ENCODE measurements at regions not wholly inside any gene's neighbourhood (a gene's known extent, or its start where the extent isn't known, plus 50 kb on each side); places are given as distances from the start of the nearest gene placed in this dataset.

GRCh38 chr2:35185861-35186412 is 1169.6 kb upstream of the CRIM1 start (continued):
- TF ChIP-seq CHD7 (IDR thresholded peaks at IDR 0.05; ENCODE audit: insufficient replicate concordance, low read length) = no peak
- no peak for TF ChIP-seq CBX5 (IDR thresholded peaks at IDR 0.05; ENCODE audit: low read depth, low read length)
- TF ChIP-seq MAFK (IDR thresholded peaks at IDR 0.05; ENCODE audit: low read depth, low read length) = no peak
- TF ChIP-seq CBX8 (IDR thresholded peaks at IDR 0.05; ENCODE audit: borderline replicate concordance, low read depth, low read length) = no peak

Data from H1 (cell line).